Left lung (tissue), 4 donors: ENCODE measurements at regions not wholly inside any gene's neighbourhood (a gene's known extent, or its start where the extent isn't known, plus 50 kb on each side); places are given as distances from the start of the nearest gene placed in this dataset.
"Not testable (repeated sequence)": the region's sequence is repeated elsewhere in the genome, so short reads cannot be mapped to it uniquely, and the experiment has no call there.

ENCODE experiments used
- ATAC-seq: fragments of 200-7000 bp; cut with Tn5 transposase; one replicate; pipeline ENCODE4 v1.9.1; 2020; ENCODE audit warnings: moderate library complexity
- DNase-seq, 4 donors: peaks; one replicate each; pipeline ENCODE4 v3.0.0-alpha.2; 2013 to 2020
- H3K27ac ChIP-seq, 2 donors: fragments of 200-600 bp; sonication (generic) in 1 of 2; one replicate each; pipeline versions ENCODE4 v1.5.0 to v1.8.0; 2020 to 2021
- H3K27me3 ChIP-seq, 2 donors: fragments of 200-600 bp; sonication (generic) in 1 of 2; one replicate each; pipeline versions ENCODE4 v1.5.0 to v1.8.0; 2020 to 2021
- H3K36me3 ChIP-seq, 2 donors: fragments of 200-600 bp; sonication (generic) in 1 of 2; one replicate each; pipeline versions ENCODE4 v1.5.0 to v1.8.0; 2020 to 2021
- H3K4me1 ChIP-seq, 2 donors: fragments of 200-600 bp; one replicate each; pipeline ENCODE4 v1.8.0; 2021
- H3K4me3 ChIP-seq, 2 donors: fragments of 200-600 bp; sonication (generic) in 1 of 2; one replicate each; pipeline versions ENCODE4 v1.5.0 to v1.8.0; 2020 to 2021; ENCODE audit warnings: mild to moderate bottlenecking in 1 of 2
- H3K9me3 ChIP-seq, 2 donors: fragments of 200-600 bp; sonication (generic) in 1 of 2; one replicate each; pipeline versions ENCODE4 v1.5.0 to v1.8.0; 2020 to 2021
- intact Hi-C, 2 donors: fragments of 100-400 bp; cut with DNase I; formaldehyde crosslinking; loops; one replicate each; pipeline versions ENCODE4 v1.11.2 to v1.14.2; 2022
- TF ChIP-seq, protein P1 (sequence below), 2 donors: fragments of 200-600 bp; sonication (generic) in 1 of 2; IDR thresholded peaks; one replicate each; pipeline versions ENCODE4 v1.5.0 to v1.8.0; 2021; ENCODE audit warnings: antibody characterized with exemption in 2 of 2
- donor health status: DM: no; HTN: yes; CAD: no.
- donor health status: DM: no; HTN: no; CAD: no.

DNA sequence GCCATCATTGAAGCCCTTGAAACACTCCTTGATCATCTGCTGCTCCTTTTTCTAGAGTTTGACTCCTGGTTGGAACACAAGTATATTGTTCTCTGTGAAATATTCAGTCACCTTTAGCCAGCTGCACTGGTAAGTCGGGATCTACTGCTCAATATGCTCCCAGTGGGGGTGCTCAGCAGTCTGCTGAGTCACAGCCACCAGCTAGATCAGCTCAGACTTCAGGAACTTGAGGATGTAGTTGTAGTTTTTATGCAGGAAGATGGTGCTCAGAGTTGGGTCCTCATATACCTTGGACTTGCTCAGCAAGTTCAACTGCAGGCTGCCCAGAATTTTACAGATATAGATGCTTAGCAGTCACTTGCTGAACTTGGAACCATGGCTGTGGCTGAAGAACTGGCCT lies 202.5 kb upstream of the RPL34 start:
- peaks cover 0 to 3% of the 10 kb centered on the region in 2 donors for H3K9me3 ChIP-seq
- TF ChIP-seq, protein P1, sequence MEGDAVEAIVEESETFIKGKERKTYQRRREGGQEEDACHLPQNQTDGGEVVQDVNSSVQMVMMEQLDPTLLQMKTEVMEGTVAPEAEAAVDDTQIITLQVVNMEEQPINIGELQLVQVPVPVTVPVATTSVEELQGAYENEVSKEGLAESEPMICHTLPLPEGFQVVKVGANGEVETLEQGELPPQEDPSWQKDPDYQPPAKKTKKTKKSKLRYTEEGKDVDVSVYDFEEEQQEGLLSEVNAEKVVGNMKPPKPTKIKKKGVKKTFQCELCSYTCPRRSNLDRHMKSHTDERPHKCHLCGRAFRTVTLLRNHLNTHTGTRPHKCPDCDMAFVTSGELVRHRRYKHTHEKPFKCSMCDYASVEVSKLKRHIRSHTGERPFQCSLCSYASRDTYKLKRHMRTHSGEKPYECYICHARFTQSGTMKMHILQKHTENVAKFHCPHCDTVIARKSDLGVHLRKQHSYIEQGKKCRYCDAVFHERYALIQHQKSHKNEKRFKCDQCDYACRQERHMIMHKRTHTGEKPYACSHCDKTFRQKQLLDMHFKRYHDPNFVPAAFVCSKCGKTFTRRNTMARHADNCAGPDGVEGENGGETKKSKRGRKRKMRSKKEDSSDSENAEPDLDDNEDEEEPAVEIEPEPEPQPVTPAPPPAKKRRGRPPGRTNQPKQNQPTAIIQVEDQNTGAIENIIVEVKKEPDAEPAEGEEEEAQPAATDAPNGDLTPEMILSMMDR (IDR thresholded peaks at IDR 0.05), result no peak
- H3K36me3 ChIP-seq, result no peaks in the 10 kb centered on the region
- no peaks in the 10 kb centered on the region for H3K27me3 ChIP-seq
- H3K4me3 ChIP-seq, result no peak overlapping the region
- no peaks in the 10 kb centered on the region for H3K4me1 ChIP-seq
- intact Hi-C loops, result no loop called here
- ATAC-seq (no peak), DNase-seq (no peak)
- no peak overlapping the region for H3K27ac ChIP-seq

DNA sequence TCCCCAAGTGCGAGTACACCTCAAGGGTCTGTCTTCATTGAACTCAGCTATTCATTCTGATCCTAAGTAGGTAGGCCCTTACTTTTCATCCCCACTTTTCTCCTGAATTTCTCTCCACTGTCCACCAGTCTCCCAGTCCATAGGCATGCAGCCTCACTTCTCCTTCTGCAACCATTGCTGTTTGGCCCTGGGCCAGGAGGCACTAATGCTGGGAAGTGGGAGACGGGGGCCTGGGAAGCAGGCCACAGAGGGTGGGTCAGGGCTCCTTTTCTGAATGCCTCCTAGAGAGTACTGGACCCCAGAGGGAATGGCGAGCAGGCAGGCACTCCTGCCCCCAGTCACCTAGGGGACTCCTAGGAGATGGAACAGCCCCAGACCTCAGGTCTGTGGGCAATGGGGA lies 203.5 kb upstream of the RPL34 start:
- no peak for ATAC-seq

GRCh38 chr4:108415389-108415788 lies 205.0 kb upstream of the RPL34 start:
- TF ChIP-seq, protein P1 (IDR thresholded peaks at IDR 0.05), result no peak
- ATAC-seq, result no peak
- Histone ChIP-seq H3K4me1 (no peaks in the 10 kb centered on the region), H3K36me3 (no peaks in the 10 kb centered on the region), H3K27me3 (no peaks in the 10 kb centered on the region), H3K27ac (no peak overlapping the region), H3K9me3 (no peaks in the 10 kb centered on the region), H3K4me3 (no peak overlapping the region)
- intact Hi-C loops, result no loop called here
- no peak for DNase-seq

More for the DNA sequence above, 203.5 kb upstream of the RPL34 start:
- no peaks in the 10 kb centered on the region for H3K9me3 ChIP-seq
- H3K4me1 ChIP-seq, result no peaks in the 10 kb centered on the region
- H3K4me3 ChIP-seq, result no peak overlapping the region
- TF ChIP-seq, protein P1 (IDR thresholded peaks at IDR 0.05), result no peak
- DNase-seq, result no peak
- H3K27me3 ChIP-seq, result no peaks in the 10 kb centered on the region
- no peak overlapping the region for H3K27ac ChIP-seq
- intact Hi-C loops, result no loop called here
- no peaks in the 10 kb centered on the region for H3K36me3 ChIP-seq

- ATAC-seq, result no peak
- Histone ChIP-seq H3K4me1 (no peaks in the 10 kb centered on the region), H3K9me3 (no peaks in the 10 kb centered on the region), H3K4me3 (no peak overlapping the region), H3K36me3 (no peaks in the 10 kb centered on the region), H3K27ac (no peak overlapping the region), H3K27me3 (no peaks in the 10 kb centered on the region)
- TF ChIP-seq, protein P1 (IDR thresholded peaks at IDR 0.05), result no peak
- DNase-seq, result no peak
- intact Hi-C loops, result no loop called here
Observed at GRCh38 chr4:108411836-108412235, 208.5 kb upstream of the RPL34 start.

- H3K4me3 ChIP-seq, ATAC-seq, H3K27ac ChIP-seq, H3K4me1 ChIP-seq, intact Hi-C loops, DNase-seq, H3K27me3 ChIP-seq, H3K36me3 ChIP-seq: not testable (repeated sequence)
- peaks cover 0 to 13% of the 10 kb centered on the region in 2 donors for H3K9me3 ChIP-seq
Observed at GRCh38 chr4:108409691-108410090, 210.7 kb upstream of the RPL34 start.

GRCh38 chr4:108405586-108405985 lies 214.8 kb upstream of the RPL34 start:
- ATAC-seq (no peak), DNase-seq (no peak)
- intact Hi-C loops, result no loop called here

More at GRCh38 chr4:108405586-108405985, 214.8 kb upstream of the RPL34 start:
- H3K36me3 ChIP-seq, result no peaks in the 10 kb centered on the region
- no peak overlapping the region for H3K4me3 ChIP-seq
- no peaks in the 10 kb centered on the region for H3K27me3 ChIP-seq
- TF ChIP-seq, protein P1 (IDR thresholded peaks at IDR 0.05), result no peak
- peaks cover 0 to 13% of the 10 kb centered on the region in 2 donors for H3K9me3 ChIP-seq
- no peak overlapping the region for H3K27ac ChIP-seq
- H3K4me1 ChIP-seq, result no peaks in the 10 kb centered on the region
